ENCODE measurements at regions not wholly inside any gene's neighbourhood (a gene's known extent, or its start where the extent isn't known, plus 50 kb on each side); places are given as distances from the start of the nearest gene placed in this dataset.
"Not testable (repeated sequence)": the region's sequence is repeated elsewhere in the genome, so short reads cannot be mapped to it uniquely, and the experiment has no call there.

GRCh38 chr5:62886603-62887315 is 308.1 kb downstream of the LRRC70 start:
- no peak for DNase-seq (ENCODE audit: low spot score)

DNA sequence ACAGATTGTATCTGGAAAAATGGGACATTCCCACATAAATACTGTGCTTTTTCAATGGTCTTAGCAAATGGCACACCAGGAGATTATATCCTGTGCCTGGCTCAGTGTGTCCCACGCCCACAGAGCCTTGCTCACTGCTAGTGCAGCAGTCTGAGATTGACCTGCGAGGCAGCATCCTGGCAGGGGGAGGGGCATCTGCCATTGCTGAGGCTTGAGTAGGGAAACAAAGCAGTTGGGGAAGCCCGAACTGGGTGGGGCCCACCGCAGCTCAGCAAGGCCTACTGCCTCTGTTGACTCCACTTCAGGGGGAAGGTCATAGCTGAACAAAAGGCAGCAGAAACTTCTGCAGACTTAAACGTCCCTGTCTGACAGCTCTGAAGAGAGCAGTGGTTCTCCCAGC is 258.7 kb downstream of the LRRC70 start:
- not testable (repeated sequence) for DNase-seq (ENCODE audit: low spot score)

DNA sequence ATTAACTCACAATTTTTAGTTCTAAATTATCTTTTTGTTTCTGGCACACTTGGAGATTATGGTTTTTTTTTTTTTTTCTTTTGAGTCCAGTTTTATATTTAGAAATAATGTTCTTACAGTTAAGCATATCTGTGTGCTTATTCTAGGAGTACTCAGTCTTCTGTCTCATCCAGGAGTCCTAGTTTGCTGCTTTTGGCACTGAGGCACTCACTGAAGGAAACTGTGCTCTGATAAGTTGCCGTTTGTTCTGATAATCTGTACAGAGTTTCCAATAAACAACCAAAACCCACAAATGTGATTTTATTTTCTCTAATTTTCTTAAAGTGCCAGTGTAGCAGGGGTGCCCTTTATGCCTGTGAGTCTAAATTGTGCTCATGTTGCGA is 251.0 kb downstream of the LRRC70 start:
- DNase-seq (ENCODE audit: low spot score), result no peak

- DNase-seq (ENCODE audit: low spot score), result no peak
Observed at GRCh38 chr5:62828742-62829603, 250.4 kb downstream of the LRRC70 start.

- no peak for DNase-seq (ENCODE audit: low spot score)
Observed at GRCh38 chr5:62825623-62826220, 247.1 kb downstream of the LRRC70 start.

DNA sequence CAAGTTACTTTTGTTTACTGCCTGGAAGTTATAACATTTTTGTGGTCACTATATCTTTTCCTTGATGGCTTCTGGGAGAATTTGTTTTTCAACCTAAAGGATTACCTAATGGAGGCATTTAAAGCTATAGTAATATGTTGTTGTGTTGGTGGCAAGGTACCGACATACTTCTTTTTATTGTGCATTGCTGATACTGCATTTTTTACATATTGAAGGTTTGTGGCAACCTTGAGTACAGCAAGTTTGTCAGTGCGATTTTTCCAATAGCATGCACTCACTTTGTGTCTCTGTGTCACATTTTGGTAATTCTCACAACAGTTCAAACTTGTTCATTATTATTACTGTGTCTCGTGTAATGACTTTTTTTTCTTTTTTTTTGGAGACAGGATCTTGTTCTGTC is 246.3 kb downstream of the LRRC70 start:
- no peak for DNase-seq (ENCODE audit: low spot score)

- not testable (repeated sequence) for DNase-seq (ENCODE audit: low spot score)
Observed at GRCh38 chr5:62817043-62817442, 238.4 kb downstream of the LRRC70 start.

- no peak for DNase-seq (ENCODE audit: low spot score)
Observed at GRCh38 chr5:62814991-62815390, 236.4 kb downstream of the LRRC70 start.

- no peak for DNase-seq (ENCODE audit: low spot score)
Observed at GRCh38 chr5:62812621-62813255, 234.1 kb downstream of the LRRC70 start.

- DNase-seq (ENCODE audit: low spot score), result not testable (repeated sequence)
Observed at GRCh38 chr5:62804819-62805218, 226.2 kb downstream of the LRRC70 start.

- DNase-seq (ENCODE audit: low spot score), result no peak
Observed at GRCh38 chr5:62795926-62796325, 217.3 kb downstream of the LRRC70 start.

DNA sequence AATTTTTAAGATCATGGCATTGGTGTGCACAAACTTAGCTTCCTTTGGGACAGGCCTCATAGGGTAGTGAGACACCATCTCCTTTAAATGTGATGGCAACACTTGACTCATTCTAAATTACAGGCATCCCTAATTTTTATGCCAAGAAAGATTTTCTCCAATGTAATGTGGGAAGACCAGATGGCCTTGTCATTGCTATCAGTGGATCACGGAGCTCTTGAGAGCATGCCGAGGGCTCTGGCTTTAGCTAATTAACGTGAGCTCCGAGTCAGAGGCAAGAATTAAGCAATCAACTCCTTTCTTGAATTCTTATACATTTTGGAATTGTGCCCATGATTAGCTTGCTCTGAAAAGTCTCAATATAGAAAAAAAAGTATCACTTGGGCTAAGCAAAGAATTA is 215.8 kb downstream of the LRRC70 start:
- no peak for DNase-seq (ENCODE audit: low spot score)

DNA sequence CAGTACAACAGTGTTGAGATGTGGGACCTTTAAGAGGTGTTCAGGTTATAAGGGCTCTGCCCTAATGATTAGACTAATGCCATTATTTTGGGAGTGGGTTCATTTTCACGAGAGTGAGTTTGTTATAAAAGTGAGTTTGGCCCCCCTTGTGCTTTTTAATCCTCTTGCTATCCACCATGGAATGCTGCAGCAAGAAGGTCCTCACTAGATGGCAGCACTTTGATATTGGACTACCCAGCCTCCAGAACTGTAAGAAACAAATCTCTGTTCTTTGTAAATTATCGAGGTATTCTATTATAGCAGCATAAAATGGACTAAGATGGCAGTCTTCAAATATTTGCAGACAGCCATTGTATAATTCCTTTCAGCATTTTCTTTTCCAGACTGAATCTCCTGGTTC is 212.4 kb downstream of the LRRC70 start:
- no peak for DNase-seq (ENCODE audit: low spot score)

- DNase-seq (ENCODE audit: low spot score), result no peak
Observed at GRCh38 chr5:62790348-62790747, 211.7 kb downstream of the LRRC70 start.

- no peak for DNase-seq (ENCODE audit: low spot score)
Observed at GRCh38 chr5:62786099-62786498, 207.5 kb downstream of the LRRC70 start.

DNA sequence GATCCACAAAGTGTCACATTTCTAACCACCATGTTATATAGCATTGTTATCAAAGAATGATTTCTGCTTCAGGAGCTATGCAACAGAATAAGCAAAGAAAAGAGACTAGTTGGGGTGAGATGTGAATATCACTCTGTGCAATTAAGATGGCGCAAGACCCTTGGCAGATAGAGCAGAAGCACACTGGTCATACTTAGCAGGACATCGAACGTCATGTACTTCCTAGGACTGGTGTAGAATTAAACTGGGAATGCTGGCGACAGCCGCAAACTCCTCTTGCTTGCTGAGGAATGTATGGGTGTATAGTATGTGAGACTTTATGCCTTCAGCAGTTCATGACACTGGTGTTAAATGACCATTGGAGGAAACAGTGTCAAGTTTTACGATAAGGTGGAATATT is 207.0 kb downstream of the LRRC70 start:
- DNase-seq (ENCODE audit: low spot score), result no peak

DNA sequence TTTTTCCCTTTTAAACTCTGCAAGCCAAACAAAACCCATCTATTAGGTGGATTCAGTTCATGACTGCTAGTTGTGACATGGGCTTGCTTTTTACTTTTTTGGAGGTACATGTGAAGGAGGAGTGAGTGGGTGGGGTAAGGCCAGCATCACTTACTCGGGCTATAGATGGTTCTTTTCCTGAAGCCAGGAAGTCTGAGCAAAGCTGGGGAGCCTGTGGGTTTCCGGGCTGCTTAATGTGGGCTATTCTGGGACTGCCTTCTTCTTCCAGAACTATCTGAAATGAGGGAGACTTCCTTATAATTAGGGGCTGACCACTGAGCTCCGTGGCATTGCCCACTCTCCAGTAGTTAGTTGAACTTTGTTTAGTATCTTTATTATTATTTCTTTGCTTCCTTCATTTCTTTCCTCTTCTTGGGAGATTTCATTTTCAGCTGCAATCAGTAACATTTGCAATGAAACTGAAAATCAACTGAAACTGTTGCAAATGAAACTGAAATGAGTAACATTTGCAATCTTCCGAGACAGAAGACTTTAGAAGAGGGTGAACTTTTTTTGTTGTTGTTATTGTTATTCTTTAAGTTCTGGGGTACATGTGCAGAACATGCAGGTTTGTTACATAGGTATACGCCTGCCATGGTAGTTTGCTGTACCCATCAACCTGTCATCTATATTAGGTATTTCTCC is 204.9 kb downstream of the LRRC70 start:
- DNase-seq (ENCODE audit: low spot score), result no peak

DNA sequence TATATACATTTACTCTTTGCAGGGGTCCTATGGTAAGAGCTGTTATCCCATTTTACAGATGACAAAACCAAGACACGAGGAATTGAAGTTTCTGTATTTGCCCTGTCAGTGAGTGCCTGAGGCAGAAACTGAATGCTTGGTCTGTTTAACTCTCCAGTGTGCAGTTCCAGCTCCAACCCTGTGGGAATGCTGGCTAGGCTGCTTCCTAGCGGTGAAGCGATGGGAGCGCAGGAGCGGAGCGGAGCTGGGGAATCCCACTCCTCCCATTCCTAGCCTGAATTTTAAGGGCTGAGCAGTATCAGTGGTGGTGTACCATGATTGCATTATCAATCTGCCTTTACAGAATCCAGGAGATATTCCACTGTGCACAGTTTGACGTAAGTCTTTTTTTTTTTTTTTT is 202.3 kb downstream of the LRRC70 start:
- DNase-seq (ENCODE audit: low spot score), result no peak

DNA sequence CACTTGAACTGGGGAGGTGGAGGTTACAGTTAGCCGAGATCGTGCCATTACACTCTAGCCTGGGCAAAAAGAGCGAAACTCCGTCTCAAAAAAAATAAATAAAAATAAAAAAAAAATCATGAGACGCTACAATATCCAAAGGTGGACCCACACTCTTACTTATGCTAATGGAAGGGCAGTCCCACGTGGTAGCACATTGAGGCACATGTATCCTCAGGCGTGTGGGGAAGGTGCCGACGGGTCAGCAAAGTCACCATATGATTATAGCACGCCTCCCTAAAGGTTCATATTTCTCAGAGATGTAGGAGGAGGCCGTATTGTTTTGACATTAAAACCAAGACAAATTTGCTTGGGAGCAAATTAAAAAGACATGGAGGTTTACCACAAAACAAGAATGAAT is 201.6 kb downstream of the LRRC70 start:
- DNase-seq (ENCODE audit: low spot score), result no peak

DNA sequence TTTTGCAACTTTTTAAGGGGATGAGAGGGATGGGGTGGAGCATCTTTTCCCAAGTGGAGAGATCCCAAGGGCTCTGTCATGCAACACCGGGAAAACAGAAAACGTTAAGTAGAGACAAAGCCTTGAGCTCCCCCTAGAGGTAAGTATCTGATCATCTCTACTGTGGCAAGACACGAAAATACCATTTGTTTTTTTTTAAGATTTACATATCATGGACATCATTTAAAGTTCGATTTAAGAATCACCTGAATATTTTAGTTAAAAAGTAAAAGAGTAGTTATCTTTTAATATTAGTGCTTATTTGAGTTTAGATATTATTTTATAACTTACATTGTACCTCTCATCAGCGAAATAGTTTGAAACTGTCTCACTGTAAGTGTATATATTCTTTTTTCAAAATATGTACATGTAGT is 200.4 kb downstream of the LRRC70 start:
- peak; percentile 45 for DNase-seq (ENCODE audit: low spot score)

- DNase-seq (ENCODE audit: low spot score), result no peak
Observed at GRCh38 chr5:62778316-62779009, 199.8 kb downstream of the LRRC70 start.
